ENCODE measurements at regions not wholly inside any gene's neighbourhood (a gene's known extent, or its start where the extent isn't known, plus 50 kb on each side); places are given as distances from the start of the nearest gene placed in this dataset.

GRCh38 chr1:56063461-56063860 lies 515.9 kb downstream of the PLPP3 start:
- no peak overlapping the region for H2BK15ac ChIP-seq (ENCODE audit: low read depth, low read length)
- no peaks in the 10 kb centered on the region for H3K79me1 ChIP-seq (ENCODE audit: insufficient read depth, low read depth, low read length, poor library complexity, severe bottlenecking)
- H2BK20ac ChIP-seq (ENCODE audit: low read depth, low read length, poor library complexity, severe bottlenecking), result no peak overlapping the region
- H3K4me1 ChIP-seq (ENCODE audit: insufficient read depth, low read length), result peaks cover 2% of the 10 kb centered on the region; the same call in 1 of the 2 replicates
- peaks cover 0 to 4% of the 10 kb centered on the region in 2 experiments; a peak in 1 of 4 replicates for H3K4me1 Mint-ChIP-seq
- no CpG with 5 or more reads among the region's 4 CpGs for WGBS (ENCODE audit: extremely low coverage, insufficient read length, low lambda C conversion rate)
- H4K91ac ChIP-seq (ENCODE audit: insufficient read length, low read depth, low read length), result no peak overlapping the region
- H2AFZ ChIP-seq (ENCODE audit: low read length), result no peak overlapping the region
- DNase-seq, result no peak
- H3K27ac Mint-ChIP-seq, result no peak overlapping the region
- H3K56ac ChIP-seq (ENCODE audit: insufficient read length, low read depth, low read length), result no peak overlapping the region
- no peaks in the 10 kb centered on the region for H4K20me1 ChIP-seq (ENCODE audit: control insufficient read depth, insufficient read depth, insufficient read length)
- H3K27me3 Mint-ChIP-seq (ENCODE audit: low read depth), result no peaks in the 10 kb centered on the region; the same call in 1 of the 2 replicates
- H3K36me3 Mint-ChIP-seq (ENCODE audit: insufficient read depth in 1 of 3, low read depth in 3 of 3), result no peaks in the 10 kb centered on the region
- no peaks in the 10 kb centered on the region for H3K27me3 ChIP-seq (ENCODE audit: insufficient read depth, low read length)
- no peak overlapping the region for H3T11ph ChIP-seq (ENCODE audit: low read length)
- H2BK5ac ChIP-seq (ENCODE audit: insufficient read length, low read length), result no peak overlapping the region
- no peak overlapping the region for H3K4me3 Mint-ChIP-seq
- H3K4ac ChIP-seq (ENCODE audit: low read depth, low read length), result no peak overlapping the region
- no peak overlapping the region for H2AK5ac ChIP-seq (ENCODE audit: insufficient read length, low read length)
- H3K23ac ChIP-seq (ENCODE audit: insufficient read length, low read depth, low read length), result no peak overlapping the region
- H3K23me2 ChIP-seq (ENCODE audit: insufficient read length, low read depth, low read length, poor library complexity, severe bottlenecking), result no peaks in the 10 kb centered on the region
- H3K18ac ChIP-seq (ENCODE audit: insufficient read length, low read depth, low read length), result no peak overlapping the region
- H4K8ac ChIP-seq (replicated peaks; ENCODE audit: insufficient read length, low read depth, low read length), result no peak overlapping the region
- H2BK12ac ChIP-seq (ENCODE audit: insufficient read length, low read depth, low read length), result no peak overlapping the region
- no peak overlapping the region for H3K27ac ChIP-seq (ENCODE audit: insufficient read length, low read depth, low read length)
- H3K79me2 ChIP-seq (ENCODE audit: insufficient read depth, low read length), result no peaks in the 10 kb centered on the region
- H3K9ac ChIP-seq (ENCODE audit: extremely low read depth, insufficient read length, low read length), result no peak overlapping the region
- no peak overlapping the region for H3K4me2 ChIP-seq (ENCODE audit: insufficient read depth, insufficient read length, low read length)
- no peak overlapping the region for H4K5ac ChIP-seq (ENCODE audit: insufficient read length, low read depth, low read length)
- H3K9me3 ChIP-seq (ENCODE audit: control insufficient read depth, low read depth, low read length), result no peaks in the 10 kb centered on the region
- H2BK120ac ChIP-seq (ENCODE audit: low read depth, low read length, poor library complexity, severe bottlenecking), result no peak overlapping the region
- no peaks in the 10 kb centered on the region for H3K9me3 Mint-ChIP-seq
- no peak overlapping the region for H3K14ac ChIP-seq (ENCODE audit: insufficient read depth, low read length)
- TF ChIP-seq CTCF (conservative IDR thresholded peaks at IDR 0.05), result no peak

All from H9 (cell line).